Mononuclear cell (primary cell): ENCODE measurements at regions not wholly inside any gene's neighbourhood (a gene's known extent, or its start where the extent isn't known, plus 50 kb on each side); places are given as distances from the start of the nearest gene placed in this dataset.
"Not testable (repeated sequence)": the region's sequence is repeated elsewhere in the genome, so short reads cannot be mapped to it uniquely, and the experiment has no call there.

Experiments
- H3K27me3 ChIP-seq: 2 replicates; pipeline ENCODE4 v1.6.0; 2011; ENCODE audit warnings: low read length, control low read depth; ENCODE audit not compliant: insufficient read depth
- H3K4me1 ChIP-seq: 2 replicates; pipeline ENCODE4 v1.5.1; 2011; ENCODE audit warnings: mild to moderate bottlenecking, low read length, control low read depth; ENCODE audit not compliant: insufficient read depth
- H3K4me3 ChIP-seq: 2 replicates; pipeline ENCODE4 v1.5.1; 2011; ENCODE audit warnings: mild to moderate bottlenecking, low read length, moderate library complexity
- H3K9me3 ChIP-seq: 2 replicates; pipeline ENCODE4 v1.5.1; 2011; ENCODE audit warnings: low read depth, mild to moderate bottlenecking, control low read depth, low read length

DNA sequence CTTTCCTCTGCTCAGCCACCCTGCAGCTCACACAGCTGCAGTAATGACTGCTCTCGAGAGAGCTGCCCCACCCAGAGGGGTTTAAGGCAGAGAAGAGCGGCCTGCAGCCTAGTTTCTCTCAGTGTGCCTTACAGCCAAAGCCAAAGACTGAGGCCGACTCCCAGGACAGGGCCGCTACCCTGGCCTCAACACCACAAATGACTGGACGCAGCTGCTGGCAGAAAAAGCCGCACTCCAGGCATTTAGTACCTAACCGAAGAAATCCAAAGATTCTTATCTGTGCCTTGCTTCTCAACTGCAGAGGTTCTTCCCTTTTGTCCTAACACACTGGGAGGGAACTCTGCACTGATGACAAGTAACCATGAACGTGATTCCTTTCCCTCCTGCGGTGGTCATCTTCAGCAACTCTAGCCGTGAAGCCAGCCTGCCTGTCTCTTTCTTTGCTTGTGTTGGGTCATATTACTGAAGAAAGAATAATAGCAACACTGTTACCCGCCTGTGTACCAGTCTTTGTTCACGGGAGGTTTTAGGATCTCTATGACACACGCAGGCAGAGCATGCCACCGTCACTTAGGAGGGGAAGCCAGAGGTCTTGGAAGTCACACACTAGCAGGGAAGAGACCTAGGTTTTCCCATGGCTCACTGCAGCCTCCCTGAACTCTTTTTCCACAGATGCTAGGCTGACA lies 202.7 kb downstream of the RHOU start:
- H3K4me3 ChIP-seq: no peak overlapping the region
- no peaks in the 10 kb centered on the region for H3K27me3 ChIP-seq
- peaks cover 69% of the 10 kb centered on the region for H3K4me1 ChIP-seq
- H3K9me3 ChIP-seq: no peaks in the 10 kb centered on the region

DNA sequence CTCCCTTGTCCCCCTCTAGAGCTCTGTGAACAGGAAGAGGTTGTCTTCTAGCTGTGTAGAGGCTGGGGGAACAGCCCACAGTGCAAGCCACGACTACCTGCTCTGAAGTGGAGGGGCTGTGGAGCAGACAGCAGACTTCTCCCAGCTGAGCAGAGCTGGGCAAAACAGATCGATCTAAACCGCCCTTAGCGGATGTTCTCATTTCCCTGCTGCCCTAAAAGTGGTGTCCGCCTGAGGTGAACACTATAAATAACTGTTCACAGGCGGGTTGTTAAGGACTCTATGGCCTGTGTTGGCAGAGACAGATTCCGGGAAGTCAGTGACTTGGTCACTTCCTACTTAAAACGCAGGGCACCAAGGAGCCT lies 203.2 kb downstream of the RHOU start:
- Histone ChIP-seq H3K9me3 (no peaks in the 10 kb centered on the region), H3K27me3 (no peaks in the 10 kb centered on the region), H3K4me3 (no peak overlapping the region), H3K4me1 (peaks cover 74% of the 10 kb centered on the region)

DNA sequence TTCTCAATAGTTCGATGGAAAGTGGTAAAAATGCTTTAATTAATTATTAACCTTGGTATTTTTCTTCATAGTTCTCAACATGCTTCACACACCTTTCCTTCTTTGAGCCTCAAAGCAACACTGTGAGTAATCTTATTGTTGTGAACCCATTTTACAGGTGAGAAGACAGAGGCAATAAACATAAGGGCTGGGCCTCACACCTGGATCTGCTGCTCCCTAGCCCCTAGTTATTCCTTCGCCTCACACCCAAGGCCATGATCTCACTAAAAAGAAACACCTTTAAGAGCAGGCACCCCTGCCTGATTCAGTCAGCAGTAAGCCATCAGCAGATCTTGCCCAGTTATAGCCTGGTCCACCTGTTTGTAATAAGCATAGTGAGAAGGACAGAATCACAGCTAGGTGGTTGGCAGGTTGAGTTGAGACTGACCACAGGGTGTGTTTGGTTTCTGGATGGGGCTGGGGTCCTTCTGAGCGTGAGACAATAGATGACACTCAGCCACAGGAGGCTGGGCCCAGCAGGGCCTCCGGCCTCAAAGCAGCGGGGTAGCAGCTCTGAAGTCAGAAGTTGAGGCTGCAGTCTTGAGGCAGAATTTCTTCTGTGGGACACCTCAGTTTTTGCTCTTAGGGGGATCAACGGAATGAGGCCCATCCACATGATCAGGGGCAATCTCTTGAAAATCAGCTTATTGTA lies 203.9 kb downstream of the RHOU start:
- H3K4me3 ChIP-seq: no peak overlapping the region
- H3K27me3 ChIP-seq: no peaks in the 10 kb centered on the region
- no peaks in the 10 kb centered on the region for H3K9me3 ChIP-seq
- peaks cover 81% of the 10 kb centered on the region for H3K4me1 ChIP-seq

DNA sequence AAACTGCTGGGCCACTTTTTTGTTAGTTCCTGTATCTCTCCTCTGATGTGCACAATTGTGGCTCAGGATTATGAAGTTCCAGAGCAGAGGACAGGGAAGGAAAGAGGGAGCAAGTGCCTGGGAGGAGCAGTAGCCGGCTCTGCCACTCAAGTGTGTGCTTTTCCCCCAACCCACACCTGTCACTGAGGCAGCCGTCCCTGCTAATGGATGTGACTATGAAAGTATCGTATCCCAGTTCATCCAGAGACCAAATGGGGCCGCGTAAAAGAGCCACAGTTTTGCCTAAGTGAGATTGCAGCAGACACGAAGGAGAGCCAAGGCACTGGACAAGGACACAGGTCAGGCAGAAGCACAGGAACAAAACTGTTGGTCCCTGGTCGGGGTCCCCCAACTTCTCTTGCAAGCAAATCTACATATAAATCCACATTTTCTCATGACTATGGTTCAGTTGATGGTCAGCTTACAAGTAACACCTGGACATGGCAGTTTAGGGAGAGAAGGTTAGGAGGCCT lies 204.7 kb downstream of the RHOU start:
- Histone ChIP-seq H3K27me3 (no peaks in the 10 kb centered on the region), H3K9me3 (no peaks in the 10 kb centered on the region), H3K4me1 (peaks cover 88% of the 10 kb centered on the region), H3K4me3 (no peak overlapping the region)

DNA sequence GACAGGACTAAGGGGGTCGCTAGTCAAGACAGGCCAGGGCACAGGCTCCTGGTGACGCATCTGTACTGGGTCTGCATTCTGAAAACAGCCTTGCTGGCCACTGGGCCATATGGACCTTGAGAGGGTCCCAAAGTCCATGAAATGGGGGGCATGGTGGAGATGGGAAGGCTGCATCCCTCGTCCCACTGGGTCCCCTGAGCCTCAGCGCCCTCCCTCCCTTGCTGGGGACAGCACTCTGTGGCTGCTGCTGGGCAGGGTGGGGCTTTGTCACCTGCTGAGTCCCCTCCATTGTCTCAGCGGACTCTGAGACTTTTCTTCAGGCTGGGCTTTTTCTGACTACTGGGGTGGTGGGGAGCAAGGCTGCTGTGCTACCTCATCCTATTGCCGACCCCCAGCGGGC lies 205.2 kb downstream of the RHOU start:
- Histone ChIP-seq H3K9me3 (no peaks in the 10 kb centered on the region), H3K27me3 (no peaks in the 10 kb centered on the region), H3K4me1 (peaks cover 94% of the 10 kb centered on the region), H3K4me3 (no peak overlapping the region)

DNA sequence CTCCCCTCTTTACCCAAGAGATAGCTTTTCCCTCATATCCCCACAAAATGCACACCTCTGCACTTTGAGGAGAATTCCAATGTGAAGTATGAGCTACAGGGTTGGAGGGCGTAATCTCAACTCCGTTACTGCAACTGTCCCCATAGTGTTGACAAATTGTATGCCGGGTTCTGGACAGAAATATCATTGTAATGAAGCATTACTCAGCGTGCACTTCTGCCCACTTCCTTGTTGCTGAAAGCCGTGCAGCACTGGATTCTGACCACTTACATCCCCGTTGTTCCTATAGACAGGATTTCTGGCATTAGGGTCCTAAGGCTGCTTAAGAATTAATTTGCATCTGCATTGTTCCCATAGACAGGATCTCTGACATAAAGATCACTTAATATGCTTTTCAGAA lies 205.6 kb downstream of the RHOU start:
- Histone ChIP-seq H3K4me3 (no peak overlapping the region), H3K4me1 (peaks cover 95% of the 10 kb centered on the region), H3K9me3 (no peaks in the 10 kb centered on the region), H3K27me3 (no peaks in the 10 kb centered on the region)

DNA sequence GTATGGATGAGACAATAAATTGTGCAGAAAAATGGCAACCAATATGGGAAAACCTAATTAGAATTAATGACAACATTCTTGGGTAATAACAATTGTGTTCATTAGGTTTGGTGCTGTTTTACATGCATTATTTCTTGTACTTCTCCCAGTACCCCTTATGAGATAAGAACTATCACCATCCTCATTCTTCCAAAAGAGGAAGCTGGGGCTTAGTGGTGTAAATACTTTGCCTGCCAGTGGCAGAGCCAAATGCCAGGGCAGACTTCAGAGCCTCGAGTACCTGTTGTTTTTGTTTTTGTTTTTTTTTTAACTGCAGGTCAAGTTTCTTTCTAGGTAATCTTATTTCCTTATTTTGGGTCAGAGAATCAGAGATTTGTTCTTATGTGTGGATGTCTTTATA lies 206.4 kb downstream of the RHOU start:
- H3K4me1 ChIP-seq: peaks cover 88% of the 10 kb centered on the region
- H3K4me3 ChIP-seq: no peak overlapping the region
- H3K9me3 ChIP-seq: no peaks in the 10 kb centered on the region
- no peaks in the 10 kb centered on the region for H3K27me3 ChIP-seq

DNA sequence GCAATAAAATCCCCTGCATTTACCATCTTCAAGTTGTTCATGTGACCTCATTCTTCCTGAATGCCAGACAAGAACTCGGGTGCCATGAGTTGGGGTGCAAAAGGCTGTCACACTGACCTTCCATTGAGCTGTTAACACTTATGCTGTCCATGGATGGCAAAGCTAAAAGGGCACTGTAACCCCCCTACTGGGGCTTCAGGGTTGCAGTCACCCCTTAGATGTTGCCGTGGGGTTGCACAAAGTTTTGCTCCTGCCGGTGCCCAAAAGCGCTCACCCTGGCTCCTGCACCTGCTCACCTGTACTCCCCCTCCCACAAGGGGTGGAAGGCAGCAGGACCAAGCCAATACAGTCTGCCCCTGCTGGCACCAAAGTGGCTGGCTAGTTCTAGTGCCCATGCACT lies 208.2 kb downstream of the RHOU start:
- Histone ChIP-seq H3K4me1 (peaks cover 70% of the 10 kb centered on the region), H3K4me3 (no peak overlapping the region), H3K9me3 (no peaks in the 10 kb centered on the region), H3K27me3 (no peaks in the 10 kb centered on the region)

DNA sequence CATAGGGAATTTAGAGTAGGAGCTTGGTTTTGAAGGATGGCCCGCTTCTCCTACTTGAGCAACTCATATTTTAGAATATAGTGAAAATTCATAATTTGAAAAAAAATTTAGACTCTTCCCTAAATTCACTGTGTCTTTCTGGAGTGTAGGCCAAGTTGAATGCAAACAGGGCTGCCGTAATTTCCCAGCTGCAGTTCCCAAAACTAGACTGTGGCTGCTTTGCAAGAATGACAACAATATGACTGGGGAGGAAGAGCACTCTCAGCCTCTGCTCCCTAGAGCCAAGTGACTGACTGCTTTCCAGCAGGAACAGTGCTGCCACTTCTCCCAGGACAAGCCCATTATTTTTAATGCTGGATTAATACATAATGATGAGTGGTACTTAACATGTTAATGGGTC lies 209.0 kb downstream of the RHOU start:
- H3K4me3 ChIP-seq: no peak overlapping the region
- no peaks in the 10 kb centered on the region for H3K9me3 ChIP-seq
- H3K27me3 ChIP-seq: no peaks in the 10 kb centered on the region
- peaks cover 68% of the 10 kb centered on the region for H3K4me1 ChIP-seq

DNA sequence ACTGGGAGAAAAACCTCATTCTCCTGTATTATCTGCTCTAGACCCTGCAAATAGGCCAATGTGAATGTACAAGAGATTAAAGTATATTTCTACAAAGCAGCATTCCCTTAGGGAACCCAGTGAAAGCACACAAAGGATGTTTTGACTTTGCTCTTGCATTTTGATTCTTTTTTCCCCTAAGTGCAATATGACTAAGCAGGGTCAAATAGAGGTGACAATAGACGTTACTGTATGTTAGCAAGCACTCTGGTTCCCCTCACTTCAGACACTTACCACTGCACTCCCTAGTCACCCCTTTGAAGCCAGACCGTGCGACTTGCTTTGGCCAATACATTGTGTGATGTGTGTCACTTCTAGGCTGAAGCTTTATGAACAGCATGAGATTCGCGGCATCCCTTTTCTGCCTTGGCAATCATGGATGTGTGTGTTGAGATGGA lies 209.7 kb downstream of the RHOU start:
- H3K4me1 ChIP-seq: peaks cover 65% of the 10 kb centered on the region
- H3K27me3 ChIP-seq: no peaks in the 10 kb centered on the region
- H3K9me3 ChIP-seq: no peaks in the 10 kb centered on the region
- H3K4me3 ChIP-seq: no peak overlapping the region

DNA sequence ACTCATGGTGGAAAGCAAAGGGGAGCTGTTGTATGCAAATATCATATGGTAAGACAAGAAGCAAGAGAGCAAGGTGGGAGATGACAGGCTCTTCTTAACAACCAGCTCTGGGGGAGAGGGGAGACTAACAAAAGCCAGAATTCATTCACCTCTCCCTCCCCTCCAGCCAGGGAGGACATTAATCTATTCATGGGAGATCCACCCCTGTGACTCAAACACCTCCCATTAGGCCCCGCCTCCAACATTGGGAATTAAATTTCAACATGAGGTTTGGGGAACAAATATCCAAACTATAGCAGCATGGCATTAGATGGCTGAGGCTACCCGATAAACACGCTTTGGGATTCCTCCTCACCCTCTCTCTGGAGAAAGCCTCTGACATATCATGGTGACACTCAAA lies 210.6 kb downstream of the RHOU start:
- no peak overlapping the region for H3K4me3 ChIP-seq
- H3K4me1 ChIP-seq: peaks cover 59% of the 10 kb centered on the region
- no peaks in the 10 kb centered on the region for H3K27me3 ChIP-seq
- no peaks in the 10 kb centered on the region for H3K9me3 ChIP-seq

DNA sequence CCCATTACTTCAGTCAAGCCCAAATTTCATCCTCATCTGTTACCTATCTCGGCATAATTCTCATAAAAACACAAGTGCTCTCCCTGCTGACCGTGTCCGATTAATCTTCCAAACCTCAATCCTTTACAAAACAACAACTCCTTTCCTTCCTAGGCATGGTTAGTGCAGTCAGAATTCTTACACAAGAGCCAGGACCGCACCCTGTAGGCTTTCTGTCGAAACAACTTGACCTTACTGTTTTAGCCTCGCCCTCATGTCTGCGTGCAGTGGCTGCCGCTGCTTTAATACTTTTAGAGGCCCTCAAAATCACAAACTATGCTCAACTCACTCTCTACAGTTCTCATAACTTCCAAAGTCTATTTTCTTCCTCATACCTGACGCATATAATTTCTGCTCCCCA lies 214.3 kb downstream of the RHOU start:
- not testable (repeated sequence) for H3K9me3 ChIP-seq, H3K27me3 ChIP-seq, H3K4me3 ChIP-seq
- H3K4me1 ChIP-seq: peaks cover 27% of the 10 kb centered on the region

DNA sequence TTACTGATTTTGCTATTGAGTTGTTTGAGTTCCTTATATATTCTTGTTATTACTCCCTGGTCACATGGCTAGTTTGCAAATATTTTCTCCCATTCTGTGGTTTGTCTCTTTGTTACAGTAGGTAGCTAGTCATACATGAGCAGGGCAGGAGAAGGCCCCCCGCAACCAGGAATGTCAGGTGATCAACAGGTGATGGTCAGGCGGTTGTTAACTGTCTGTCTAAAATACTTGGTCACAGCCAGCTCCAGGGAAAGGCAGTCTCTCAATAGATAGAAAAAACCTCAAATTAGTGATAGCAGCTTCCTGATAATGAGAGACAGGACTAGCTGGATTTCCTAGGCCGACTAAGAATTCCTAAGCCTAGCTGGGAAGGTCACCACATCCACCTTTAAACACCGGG lies 217.9 kb downstream of the RHOU start:
- Histone ChIP-seq H3K4me3 (no peak overlapping the region), H3K9me3 (no peaks in the 10 kb centered on the region), H3K27me3 (no peaks in the 10 kb centered on the region), H3K4me1 (peaks cover 13% of the 10 kb centered on the region)

DNA sequence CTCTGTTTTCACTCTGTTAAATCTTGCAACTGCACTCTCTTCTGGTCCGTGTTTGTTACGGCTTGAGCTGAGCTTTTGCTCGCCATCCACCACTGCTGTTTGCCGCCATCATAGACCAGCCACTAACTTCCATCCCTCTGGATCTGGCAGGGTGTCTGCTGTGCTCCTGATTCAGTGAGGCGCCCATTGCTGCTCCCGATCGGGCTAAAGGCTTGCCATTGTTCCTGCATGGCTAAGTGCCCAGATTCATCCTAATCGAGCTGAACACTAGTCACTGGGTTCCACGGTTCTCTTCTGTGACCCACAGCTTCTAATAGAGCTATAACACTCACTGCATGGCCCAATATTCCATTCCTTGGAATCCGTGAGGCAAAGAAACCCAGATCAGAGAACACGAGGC lies 218.5 kb downstream of the RHOU start:
- H3K27me3 ChIP-seq, H3K4me3 ChIP-seq, H3K9me3 ChIP-seq: not testable (repeated sequence)
- peaks cover 12% of the 10 kb centered on the region for H3K4me1 ChIP-seq

DNA sequence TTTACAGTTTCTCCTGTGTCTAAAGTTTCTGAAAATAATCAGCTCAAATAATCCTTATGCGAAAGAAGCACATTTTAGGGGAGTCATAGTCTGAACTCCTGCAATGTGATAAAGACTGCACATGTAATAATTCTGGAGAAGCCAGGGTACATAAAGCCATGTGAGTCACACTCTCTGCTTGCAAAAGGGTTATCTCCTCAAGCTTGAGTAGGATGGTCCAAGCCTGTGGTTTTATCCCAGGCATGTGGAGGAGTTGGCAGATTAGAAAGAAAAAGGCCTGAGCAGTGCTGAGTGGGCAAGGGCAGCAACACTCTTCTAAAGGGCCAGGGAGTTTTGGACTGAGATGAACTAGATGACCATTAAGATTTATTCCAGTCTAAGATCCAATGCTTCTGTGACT lies 220.4 kb downstream of the RHOU start:
- Histone ChIP-seq H3K27me3 (no peaks in the 10 kb centered on the region), H3K9me3 (no peaks in the 10 kb centered on the region), H3K4me1 (peaks cover 6% of the 10 kb centered on the region), H3K4me3 (no peak overlapping the region)

DNA sequence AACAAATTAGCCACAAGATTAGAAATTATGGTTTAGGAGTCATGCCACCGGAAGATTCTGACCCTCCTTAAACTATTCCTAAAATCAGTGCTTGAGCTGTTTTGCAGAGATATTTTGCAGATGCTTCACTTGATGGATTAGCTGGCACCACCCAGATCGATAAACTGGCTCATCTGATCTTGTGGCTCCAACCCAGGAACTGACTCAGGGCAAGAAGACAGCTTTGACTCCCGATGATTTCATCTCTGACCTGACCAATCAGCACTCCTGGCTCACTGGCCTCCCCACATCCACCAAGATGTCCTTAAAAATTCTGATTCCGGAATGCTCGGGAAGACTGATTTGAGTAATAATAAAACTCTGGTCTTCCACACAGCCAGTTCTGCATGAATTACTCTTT lies 221.6 kb downstream of the RHOU start:
- Histone ChIP-seq H3K4me1 (peaks cover 16% of the 10 kb centered on the region), H3K9me3 (no peaks in the 10 kb centered on the region), H3K27me3 (no peaks in the 10 kb centered on the region), H3K4me3 (no peak overlapping the region)
